ENCODE measurements at regions not wholly inside any gene's neighbourhood (a gene's known extent, or its start where the extent isn't known, plus 50 kb on each side); places are given as distances from the start of the nearest gene placed in this dataset.
"Not testable (repeated sequence)": the region's sequence is repeated elsewhere in the genome, so short reads cannot be mapped to it uniquely, and the experiment has no call there.

DNA sequence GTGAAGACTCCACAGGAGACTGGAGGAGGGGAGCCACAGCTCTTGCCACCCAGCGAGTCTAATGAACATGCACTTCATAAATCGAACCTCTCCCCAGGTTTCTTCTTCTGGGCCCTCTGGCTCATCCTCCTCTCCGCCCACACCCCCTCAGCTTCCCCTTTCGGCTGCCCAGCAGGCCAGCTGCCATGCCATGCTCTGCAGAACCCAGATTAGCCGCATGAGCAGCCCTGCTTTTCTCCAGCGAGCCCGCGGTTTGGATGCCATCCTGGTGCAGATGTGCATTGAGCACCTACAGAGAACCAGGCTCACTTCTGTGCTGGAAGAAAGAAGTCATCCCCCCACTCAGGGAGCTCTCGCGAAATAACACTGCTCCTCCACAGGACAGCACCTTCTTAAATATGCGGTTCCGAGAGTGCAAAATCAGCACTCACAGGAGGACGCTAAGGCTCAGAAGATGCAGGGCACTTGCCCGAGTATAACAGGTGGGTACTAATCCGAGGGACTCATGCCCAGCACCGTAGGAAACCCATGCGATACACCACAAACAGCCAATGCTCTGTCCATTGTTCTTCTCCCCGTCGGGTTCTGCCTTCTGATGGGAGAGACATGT is 143.0 kb upstream of the THBS2 start:
- Mint-ChIP-seq H3K27me3 (ENCODE audit: unreplicated experiment) (peaks cover 14% of the 10 kb centered on the region), H3K36me3 (ENCODE audit: unreplicated experiment) (no peaks in the 10 kb centered on the region)

DNA sequence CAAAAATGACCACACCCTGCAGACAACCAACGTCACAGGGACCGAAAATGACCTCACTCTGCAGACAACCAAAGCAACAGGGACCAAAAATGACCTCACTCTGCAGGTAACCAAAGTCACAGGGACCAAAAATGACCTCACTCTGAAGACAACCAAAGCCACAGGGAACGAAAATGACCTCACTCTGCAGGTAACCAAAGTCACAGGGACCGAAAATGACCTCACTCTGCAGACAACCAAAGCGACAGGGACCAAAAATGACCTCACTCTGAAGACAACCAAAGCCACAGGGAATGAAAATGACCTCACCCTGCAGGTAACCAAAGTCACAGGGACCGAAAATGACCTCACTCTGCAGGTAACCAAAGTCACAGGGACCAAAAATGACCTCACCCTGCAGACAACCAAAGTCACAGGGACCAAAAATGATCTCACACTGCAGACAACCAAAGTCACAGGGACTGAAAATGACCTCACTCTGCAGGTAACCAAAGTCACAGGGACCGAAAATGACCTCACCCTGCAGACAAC is 142.4 kb upstream of the THBS2 start:
- H3K27ac Mint-ChIP-seq (ENCODE audit: unreplicated experiment); H3K36me3 Mint-ChIP-seq (ENCODE audit: unreplicated experiment); H3K4me1 Mint-ChIP-seq (ENCODE audit: unreplicated experiment); H3K4me3 Mint-ChIP-seq (ENCODE audit: unreplicated experiment); DNase-seq (ENCODE audit: extremely low spot score, unreplicated experiment): not testable (repeated sequence)
- H3K9me3 Mint-ChIP-seq (ENCODE audit: unreplicated experiment) = peaks cover 12% of the 10 kb centered on the region
- peaks cover 12% of the 10 kb centered on the region for H3K27me3 Mint-ChIP-seq (ENCODE audit: unreplicated experiment)

More for the DNA sequence above, 143.0 kb upstream of the THBS2 start:
- TF ChIP-seq, protein P1, sequence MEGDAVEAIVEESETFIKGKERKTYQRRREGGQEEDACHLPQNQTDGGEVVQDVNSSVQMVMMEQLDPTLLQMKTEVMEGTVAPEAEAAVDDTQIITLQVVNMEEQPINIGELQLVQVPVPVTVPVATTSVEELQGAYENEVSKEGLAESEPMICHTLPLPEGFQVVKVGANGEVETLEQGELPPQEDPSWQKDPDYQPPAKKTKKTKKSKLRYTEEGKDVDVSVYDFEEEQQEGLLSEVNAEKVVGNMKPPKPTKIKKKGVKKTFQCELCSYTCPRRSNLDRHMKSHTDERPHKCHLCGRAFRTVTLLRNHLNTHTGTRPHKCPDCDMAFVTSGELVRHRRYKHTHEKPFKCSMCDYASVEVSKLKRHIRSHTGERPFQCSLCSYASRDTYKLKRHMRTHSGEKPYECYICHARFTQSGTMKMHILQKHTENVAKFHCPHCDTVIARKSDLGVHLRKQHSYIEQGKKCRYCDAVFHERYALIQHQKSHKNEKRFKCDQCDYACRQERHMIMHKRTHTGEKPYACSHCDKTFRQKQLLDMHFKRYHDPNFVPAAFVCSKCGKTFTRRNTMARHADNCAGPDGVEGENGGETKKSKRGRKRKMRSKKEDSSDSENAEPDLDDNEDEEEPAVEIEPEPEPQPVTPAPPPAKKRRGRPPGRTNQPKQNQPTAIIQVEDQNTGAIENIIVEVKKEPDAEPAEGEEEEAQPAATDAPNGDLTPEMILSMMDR (IDR thresholded peaks at IDR 0.05) = no peak
- no peak overlapping the region for H3K4me3 Mint-ChIP-seq (ENCODE audit: unreplicated experiment)
- no peaks in the 10 kb centered on the region for H3K4me1 Mint-ChIP-seq (ENCODE audit: unreplicated experiment)
- DNase-seq (ENCODE audit: extremely low spot score, unreplicated experiment) = peak; percentile 79
- H3K27ac Mint-ChIP-seq (ENCODE audit: unreplicated experiment) = no peak overlapping the region
- H3K9me3 Mint-ChIP-seq (ENCODE audit: unreplicated experiment) = peaks cover 8% of the 10 kb centered on the region

DNA sequence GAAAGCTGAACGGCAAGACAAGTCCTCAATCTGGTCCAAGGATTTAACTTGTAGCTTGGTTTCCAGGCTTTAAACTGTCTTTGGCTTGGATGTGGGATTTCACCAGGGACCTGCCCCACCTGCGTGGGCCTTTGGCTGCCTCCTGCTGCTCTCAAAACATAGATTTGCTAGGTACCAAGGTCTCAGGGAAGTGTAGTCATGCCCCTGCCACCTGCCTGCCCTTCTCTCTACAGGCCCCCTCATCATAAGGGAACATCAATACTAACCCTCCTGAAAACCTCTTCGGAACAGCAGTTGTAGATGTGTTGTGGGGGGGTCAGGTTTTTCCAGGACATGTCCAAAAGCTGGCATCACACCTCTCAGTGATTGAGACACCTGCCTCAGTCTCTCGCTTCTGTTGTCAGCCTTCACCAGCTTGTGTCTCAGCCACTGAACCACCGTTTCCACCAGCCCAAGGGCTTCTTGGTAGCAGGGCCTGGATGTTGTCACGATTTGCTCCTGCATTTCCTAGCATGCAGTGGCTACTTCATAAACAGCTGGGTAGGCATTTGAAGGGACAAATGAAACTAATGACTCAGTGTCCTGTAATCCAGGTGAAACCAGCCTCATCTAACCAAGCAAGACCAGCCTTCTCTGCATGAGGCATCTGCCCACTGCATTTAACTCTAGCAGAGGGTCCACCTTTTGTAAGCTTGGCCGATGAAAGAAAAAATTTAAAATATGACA is 141.6 kb upstream of the THBS2 start:
- no peak overlapping the region for H3K4me3 Mint-ChIP-seq (ENCODE audit: unreplicated experiment)
- H3K9me3 Mint-ChIP-seq (ENCODE audit: unreplicated experiment) = peaks cover 12% of the 10 kb centered on the region
- H3K4me1 Mint-ChIP-seq (ENCODE audit: unreplicated experiment) = no peaks in the 10 kb centered on the region
- H3K36me3 Mint-ChIP-seq (ENCODE audit: unreplicated experiment) = peaks cover 2% of the 10 kb centered on the region
- peaks cover 10% of the 10 kb centered on the region for H3K27me3 Mint-ChIP-seq (ENCODE audit: unreplicated experiment)
- DNase-seq (ENCODE audit: extremely low spot score, unreplicated experiment) = no peak
- no peak overlapping the region for H3K27ac Mint-ChIP-seq (ENCODE audit: unreplicated experiment)
- TF ChIP-seq, protein P1 (IDR thresholded peaks at IDR 0.05) = no peak

DNA sequence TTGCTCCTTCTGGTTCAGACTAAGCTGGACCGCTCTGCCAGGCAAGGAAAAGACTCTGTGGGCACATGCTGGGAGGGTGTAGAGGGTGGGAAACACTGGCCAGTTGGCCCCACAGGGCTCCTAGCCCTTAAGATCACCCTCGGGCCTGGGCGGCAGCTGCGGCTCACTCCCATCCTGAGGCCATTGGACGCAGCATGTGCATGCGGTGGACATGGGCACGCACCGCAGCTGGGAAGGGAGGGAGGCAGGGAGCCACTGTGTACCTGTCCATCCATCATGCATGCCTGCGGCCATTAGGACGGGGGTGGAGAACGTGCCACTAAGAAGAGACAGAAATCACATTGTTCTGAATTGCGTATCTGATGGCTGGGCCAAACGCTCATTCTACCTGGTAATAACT is 140.1 kb upstream of the THBS2 start:
- Mint-ChIP-seq H3K4me3 (ENCODE audit: unreplicated experiment) (no peak overlapping the region), H3K36me3 (ENCODE audit: unreplicated experiment) (peaks cover 2% of the 10 kb centered on the region), H3K27me3 (ENCODE audit: unreplicated experiment) (peaks cover 6% of the 10 kb centered on the region), H3K9me3 (ENCODE audit: unreplicated experiment) (peaks cover 12% of the 10 kb centered on the region), H3K4me1 (ENCODE audit: unreplicated experiment) (peaks cover 2% of the 10 kb centered on the region), H3K27ac (ENCODE audit: unreplicated experiment) (no peak overlapping the region)
- peak; percentile 79 for DNase-seq (ENCODE audit: extremely low spot score, unreplicated experiment)
- TF ChIP-seq, protein P1 (IDR thresholded peaks at IDR 0.05) = no peak

DNA sequence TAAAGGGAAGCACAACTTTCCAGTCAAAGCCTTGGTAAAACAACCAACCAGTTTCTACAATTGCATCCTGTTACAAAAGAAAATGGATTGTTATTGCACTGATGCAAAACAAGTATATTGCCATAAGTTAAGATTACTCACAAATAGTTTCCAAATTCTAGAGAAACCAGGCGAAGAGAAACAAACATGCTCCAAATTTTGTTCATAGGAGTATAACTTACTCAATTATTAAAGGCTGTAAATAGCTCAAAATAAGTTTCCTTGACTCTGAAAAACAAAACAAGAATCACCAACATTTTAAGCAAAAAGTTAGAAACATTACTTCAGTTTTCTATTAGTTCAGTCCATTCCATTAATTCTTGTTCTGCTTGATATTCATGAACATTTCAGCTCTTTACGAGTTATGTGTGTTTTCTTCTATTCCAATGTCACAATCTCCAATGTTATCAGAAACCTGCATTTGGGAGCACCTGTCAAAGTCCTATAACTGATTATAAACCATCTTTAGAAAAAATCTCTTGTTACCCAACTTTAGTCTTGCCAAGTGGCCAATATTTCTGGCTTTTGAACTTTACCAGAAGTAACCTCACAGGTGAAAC is 137.9 kb upstream of the THBS2 start:
- Mint-ChIP-seq H3K9me3 (ENCODE audit: unreplicated experiment) (peaks cover 12% of the 10 kb centered on the region), H3K4me3 (ENCODE audit: unreplicated experiment) (no peak overlapping the region), H3K4me1 (ENCODE audit: unreplicated experiment) (peaks cover 11% of the 10 kb centered on the region), H3K36me3 (ENCODE audit: unreplicated experiment) (peaks cover 2% of the 10 kb centered on the region), H3K27me3 (ENCODE audit: unreplicated experiment) (no peaks in the 10 kb centered on the region), H3K27ac (ENCODE audit: unreplicated experiment) (no peak overlapping the region)
- DNase-seq (ENCODE audit: extremely low spot score, unreplicated experiment) = no peak
- TF ChIP-seq, protein P1 (IDR thresholded peaks at IDR 0.05) = no peak

Data from osteocyte (in vitro differentiated cells).